ENCODE measurements at regions not wholly inside any gene's neighbourhood (a gene's known extent, or its start where the extent isn't known, plus 50 kb on each side); places are given as distances from the start of the nearest gene placed in this dataset.

DNA sequence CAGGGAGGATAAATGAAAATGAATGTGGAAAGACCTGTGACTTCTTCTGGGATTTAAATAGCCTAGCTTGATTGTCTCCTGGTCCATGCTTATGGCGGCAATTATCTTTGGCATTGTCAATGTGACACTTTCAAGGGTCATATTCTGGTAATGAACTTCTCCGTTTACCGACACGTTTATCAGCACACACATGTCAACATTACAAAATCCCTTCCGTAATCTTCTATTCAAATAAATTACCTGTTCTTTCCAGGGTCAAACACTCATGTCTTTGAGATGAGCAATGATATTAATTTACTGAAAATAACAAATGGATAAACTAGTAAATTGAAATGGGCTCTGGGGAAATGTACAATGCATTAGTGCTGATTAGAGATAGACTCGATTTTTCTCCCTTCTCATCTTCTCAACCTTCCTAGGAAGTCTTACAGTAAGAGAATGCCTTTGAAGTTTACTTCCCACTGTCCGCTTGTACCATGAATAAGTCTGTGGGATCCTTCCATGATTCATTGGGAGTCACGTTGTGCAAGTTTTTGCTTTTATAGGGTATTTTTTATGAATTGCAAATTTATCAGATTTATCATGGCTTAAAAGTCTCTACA is 646.3 kb upstream of the LRATD1 start:
- TF ChIP-seq, protein P1, sequence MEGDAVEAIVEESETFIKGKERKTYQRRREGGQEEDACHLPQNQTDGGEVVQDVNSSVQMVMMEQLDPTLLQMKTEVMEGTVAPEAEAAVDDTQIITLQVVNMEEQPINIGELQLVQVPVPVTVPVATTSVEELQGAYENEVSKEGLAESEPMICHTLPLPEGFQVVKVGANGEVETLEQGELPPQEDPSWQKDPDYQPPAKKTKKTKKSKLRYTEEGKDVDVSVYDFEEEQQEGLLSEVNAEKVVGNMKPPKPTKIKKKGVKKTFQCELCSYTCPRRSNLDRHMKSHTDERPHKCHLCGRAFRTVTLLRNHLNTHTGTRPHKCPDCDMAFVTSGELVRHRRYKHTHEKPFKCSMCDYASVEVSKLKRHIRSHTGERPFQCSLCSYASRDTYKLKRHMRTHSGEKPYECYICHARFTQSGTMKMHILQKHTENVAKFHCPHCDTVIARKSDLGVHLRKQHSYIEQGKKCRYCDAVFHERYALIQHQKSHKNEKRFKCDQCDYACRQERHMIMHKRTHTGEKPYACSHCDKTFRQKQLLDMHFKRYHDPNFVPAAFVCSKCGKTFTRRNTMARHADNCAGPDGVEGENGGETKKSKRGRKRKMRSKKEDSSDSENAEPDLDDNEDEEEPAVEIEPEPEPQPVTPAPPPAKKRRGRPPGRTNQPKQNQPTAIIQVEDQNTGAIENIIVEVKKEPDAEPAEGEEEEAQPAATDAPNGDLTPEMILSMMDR (IDR thresholded peaks at IDR 0.05; ENCODE audit: borderline replicate concordance, extremely low read depth, low read length, poor library complexity, severe bottlenecking) = no peak
- no peak for TF ChIP-seq EZH2 (IDR thresholded peaks at IDR 0.05; ENCODE audit: borderline replicate concordance, low read depth, low read length, severe bottlenecking)
